Ectodermal cell (in vitro differentiated cells): ENCODE measurements at regions not wholly inside any gene's neighbourhood (a gene's known extent, or its start where the extent isn't known, plus 50 kb on each side); places are given as distances from the start of the nearest gene placed in this dataset.
"Not testable (repeated sequence)": the region's sequence is repeated elsewhere in the genome, so short reads cannot be mapped to it uniquely, and the experiment has no call there.

Source experiments
- H3K27ac ChIP-seq: 2 replicates; pipeline ENCODE4 v1.7.0; 2013; ENCODE audit warnings: mild to moderate bottlenecking, low read depth, low read length; ENCODE audit not compliant: insufficient read depth, poor library complexity, severe bottlenecking
- H3K27me3 ChIP-seq: 2 replicates; pipeline ENCODE4 v1.7.0; 2013; ENCODE audit warnings: mild to moderate bottlenecking, low read length; ENCODE audit not compliant: insufficient read depth, control insufficient read depth, poor library complexity, severe bottlenecking
- H3K36me3 ChIP-seq: one replicate; pipeline ENCODE4 v1.7.0; 2013; ENCODE audit warnings: low read length; ENCODE audit not compliant: control insufficient read depth, insufficient read depth
- H3K4me1 ChIP-seq: one replicate; pipeline ENCODE4 v1.7.0; 2013; ENCODE audit warnings: low read length; ENCODE audit not compliant: control insufficient read depth, insufficient read depth
- H3K4me3 ChIP-seq: 2 replicates; pipeline ENCODE4 v1.7.0; 2013; ENCODE audit warnings: low read depth, low read length, control low read depth; ENCODE audit not compliant: insufficient read depth
- H3K9me3 ChIP-seq: 2 replicates; pipeline ENCODE4 v1.7.0; 2013; ENCODE audit warnings: mild to moderate bottlenecking, low read length, moderate library complexity; ENCODE audit not compliant: control insufficient read depth
- WGBS, 2 experiments: methylation state at CpG; one replicate each; pipeline ENCODE4 v1.1.7; 2013; ENCODE audit warnings: missing lambda C conversion rate in 2 of 2; 5-methylcytosine and 5-hydroxymethylcytosine counted together

GRCh38 chr7:110317541-110318265 is 773.2 kb upstream of the LRRN3 start:
- Histone ChIP-seq H3K27ac (no peak overlapping the region), H3K4me1 (no peaks in the 10 kb centered on the region), H3K27me3 (no peaks in the 10 kb centered on the region), H3K36me3 (no peaks in the 10 kb centered on the region), H3K9me3 (no peaks in the 10 kb centered on the region), H3K4me3 (no peak overlapping the region)
- WGBS, 2 experiments, result 67 to 76% methylated on average over 1 to 2 of the region's 2 CpGs

DNA sequence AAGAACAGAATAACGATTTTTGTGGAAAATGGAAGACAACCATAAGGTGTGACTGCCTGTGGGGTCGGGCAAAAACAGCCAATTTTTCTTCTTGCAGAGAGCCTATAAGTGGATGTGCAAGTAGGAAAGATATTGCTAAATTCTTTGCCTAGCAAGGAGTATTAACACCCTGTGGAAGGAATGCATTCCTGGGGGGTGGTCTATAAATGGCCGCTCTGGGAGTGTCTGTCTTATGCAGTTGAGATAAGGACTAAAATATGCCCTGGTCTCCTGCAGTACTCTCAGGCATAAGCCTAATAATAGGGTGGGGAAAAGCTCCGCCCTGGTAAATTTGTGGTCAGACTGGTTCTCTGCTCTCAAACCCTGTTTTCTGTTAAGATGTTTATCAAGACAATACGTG is 770.6 kb upstream of the LRRN3 start:
- H3K4me1 ChIP-seq, H3K36me3 ChIP-seq, H3K9me3 ChIP-seq, H3K4me3 ChIP-seq, H3K27ac ChIP-seq, H3K27me3 ChIP-seq: not testable (repeated sequence)
- 94 to 95% methylated on average over 5 of the region's 5 CpGs for WGBS, 2 experiments

- no peaks in the 10 kb centered on the region for H3K9me3 ChIP-seq
- no peaks in the 10 kb centered on the region for H3K4me1 ChIP-seq
- H3K4me3 ChIP-seq, result no peak overlapping the region
- H3K36me3 ChIP-seq, result no peaks in the 10 kb centered on the region
- H3K27me3 ChIP-seq, result no peaks in the 10 kb centered on the region
- no peak overlapping the region for H3K27ac ChIP-seq
- WGBS, 2 experiments, result 92 to 93% methylated on average over 2 of the region's 2 CpGs
Measured at GRCh38 chr7:110322796-110323195, 768.1 kb upstream of the LRRN3 start.

DNA sequence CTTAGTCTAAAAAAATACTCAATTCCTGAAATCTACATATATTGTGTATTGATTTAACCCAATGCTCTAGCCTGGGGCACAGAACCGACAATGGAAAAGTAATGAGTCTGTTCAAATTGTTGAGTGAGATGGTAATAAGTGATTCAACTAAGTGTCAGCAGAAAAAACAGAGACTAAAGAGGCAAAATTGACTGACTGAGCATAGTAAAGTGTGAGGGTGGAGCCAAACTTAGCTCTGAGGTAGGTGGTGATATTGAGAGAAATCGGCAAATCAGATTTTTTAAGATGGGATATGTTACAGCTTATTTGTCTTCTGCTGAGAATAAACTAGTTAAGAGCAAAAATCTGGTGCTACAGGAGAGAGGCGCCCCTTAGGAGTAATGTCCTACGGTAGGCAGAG is 764.0 kb upstream of the LRRN3 start:
- WGBS, 2 experiments, result 93 to 94% methylated on average over 4 of the region's 4 CpGs
- H3K4me3 ChIP-seq, result no peak overlapping the region
- H3K27ac ChIP-seq, result no peak overlapping the region
- no peaks in the 10 kb centered on the region for H3K27me3 ChIP-seq
- H3K36me3 ChIP-seq, result no peaks in the 10 kb centered on the region
- H3K4me1 ChIP-seq, result no peaks in the 10 kb centered on the region
- no peaks in the 10 kb centered on the region for H3K9me3 ChIP-seq

DNA sequence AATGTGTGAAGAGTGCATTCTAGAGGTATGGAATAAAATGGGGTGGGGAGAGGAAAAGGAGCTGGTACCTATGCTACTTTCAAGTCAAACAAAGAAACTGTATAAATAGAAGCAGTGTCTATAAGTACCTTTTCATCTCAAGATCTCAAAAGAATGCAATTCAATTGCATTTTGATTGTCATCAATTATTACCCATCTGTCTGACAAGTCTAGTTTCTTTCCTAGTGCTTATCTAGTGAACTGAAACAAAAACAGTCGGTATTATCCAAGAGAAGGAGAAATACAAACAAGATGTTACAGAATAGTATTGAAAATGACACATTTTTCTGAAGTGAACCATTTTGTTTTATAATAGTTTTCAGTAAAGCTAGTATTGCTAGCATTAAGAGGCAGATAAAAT is 754.5 kb upstream of the LRRN3 start:
- WGBS, 2 experiments, result 100% methylated on average over 1 of the region's 1 CpG; no CpG with 5 or more reads in 1 of the 2 experiments
- H3K27me3 ChIP-seq, result no peaks in the 10 kb centered on the region

GRCh38 chr7:110337646-110338045 is 753.3 kb upstream of the LRRN3 start:
- Histone ChIP-seq H3K36me3 (no peaks in the 10 kb centered on the region), H3K4me1 (no peaks in the 10 kb centered on the region), H3K4me3 (no peak overlapping the region), H3K27ac (no peak overlapping the region), H3K27me3 (no peaks in the 10 kb centered on the region), H3K9me3 (no peaks in the 10 kb centered on the region)
- 90 to 97% methylated on average over 3 of the region's 5 CpGs for WGBS, 2 experiments

More for the DNA sequence above, 754.5 kb upstream of the LRRN3 start:
- Histone ChIP-seq H3K4me1 (no peaks in the 10 kb centered on the region), H3K4me3 (no peak overlapping the region), H3K36me3 (no peaks in the 10 kb centered on the region), H3K9me3 (no peaks in the 10 kb centered on the region), H3K27ac (no peak overlapping the region)

DNA sequence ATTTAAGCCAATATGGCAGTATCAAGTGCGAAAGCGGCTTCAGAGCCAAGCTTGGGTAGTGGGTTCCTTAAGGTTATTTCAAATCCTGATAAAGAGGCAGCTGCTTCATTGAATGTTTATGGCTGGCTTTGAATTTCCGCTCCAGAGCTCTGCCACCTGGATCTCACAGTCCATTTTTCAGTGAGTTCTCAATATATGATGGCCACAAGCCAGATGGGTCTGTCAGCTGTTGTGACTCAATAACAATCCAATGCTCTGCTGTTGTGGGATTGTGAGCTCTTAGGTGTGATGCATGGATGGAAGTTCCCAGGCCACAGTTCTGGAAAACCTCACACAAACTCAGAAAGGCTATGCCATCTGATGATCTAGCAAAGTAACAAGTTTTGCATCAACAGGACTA is 743.8 kb upstream of the LRRN3 start:
- 96 to 100% methylated on average over 3 of the region's 3 CpGs for WGBS, 2 experiments
- Histone ChIP-seq H3K4me3 (no peak overlapping the region), H3K27ac (no peak overlapping the region), H3K4me1 (no peaks in the 10 kb centered on the region), H3K9me3 (no peaks in the 10 kb centered on the region), H3K36me3 (no peaks in the 10 kb centered on the region), H3K27me3 (no peaks in the 10 kb centered on the region)

GRCh38 chr7:110356438-110356837 is 734.5 kb upstream of the LRRN3 start:
- 92% methylated on average over 8 of the region's 8 CpGs for WGBS, 2 experiments
- H3K9me3 ChIP-seq, result no peaks in the 10 kb centered on the region
- no peak overlapping the region for H3K27ac ChIP-seq
- no peaks in the 10 kb centered on the region for H3K4me1 ChIP-seq
- no peaks in the 10 kb centered on the region for H3K27me3 ChIP-seq
- no peaks in the 10 kb centered on the region for H3K36me3 ChIP-seq
- H3K4me3 ChIP-seq, result no peak overlapping the region

DNA sequence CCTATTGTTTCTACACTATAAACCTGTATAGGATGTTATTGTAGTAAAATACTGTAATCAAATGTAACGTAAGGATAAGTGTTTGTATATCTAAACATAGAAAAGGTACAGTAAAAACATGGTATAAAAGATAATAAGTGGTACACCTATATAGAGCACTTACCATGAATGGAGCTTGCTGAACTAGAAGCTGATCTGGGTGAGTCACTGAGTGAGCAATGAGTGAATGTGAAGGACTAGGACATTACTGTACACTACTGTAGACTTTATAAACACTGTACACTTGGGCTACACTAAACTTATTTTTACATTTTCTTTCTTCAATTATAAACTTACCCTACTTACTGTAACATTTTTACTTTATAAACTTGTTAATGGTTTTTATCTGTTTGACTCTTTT is 732.9 kb upstream of the LRRN3 start:
- Histone ChIP-seq H3K4me3 (no peak overlapping the region), H3K27ac (no peak overlapping the region), H3K36me3 (no peaks in the 10 kb centered on the region), H3K27me3 (no peaks in the 10 kb centered on the region), H3K4me1 (no peaks in the 10 kb centered on the region), H3K9me3 (no peaks in the 10 kb centered on the region)
- 88 to 100% methylated on average over 1 of the region's 1 CpG for WGBS, 2 experiments

GRCh38 chr7:110371709-110372108 is 719.2 kb upstream of the LRRN3 start:
- Histone ChIP-seq H3K9me3 (no peaks in the 10 kb centered on the region), H3K36me3 (no peaks in the 10 kb centered on the region), H3K27ac (no peak overlapping the region), H3K4me1 (peaks cover 14% of the 10 kb centered on the region), H3K27me3 (no peaks in the 10 kb centered on the region), H3K4me3 (no peak overlapping the region)
- 96 to 100% methylated on average over 1 to 3 of the region's 3 CpGs for WGBS, 2 experiments

DNA sequence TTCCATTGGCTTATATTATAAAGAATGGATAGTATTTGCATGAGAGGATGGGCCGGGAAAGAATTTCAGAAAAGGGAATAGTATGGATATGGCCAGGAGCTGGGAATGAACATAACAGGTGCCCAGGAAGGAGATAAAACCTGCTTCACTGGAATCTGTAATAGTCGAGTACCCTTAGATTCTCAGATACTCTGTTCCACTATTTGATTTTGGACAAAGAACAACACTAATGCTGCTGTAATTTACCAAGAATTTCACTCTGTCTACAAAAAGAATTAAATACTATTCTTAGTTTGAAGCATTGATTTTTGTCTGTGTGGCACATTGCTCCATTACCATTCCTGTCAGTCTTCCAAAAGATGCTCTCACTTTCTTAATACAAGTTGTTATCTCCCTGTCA is 718.2 kb upstream of the LRRN3 start:
- Histone ChIP-seq H3K4me3 (no peak overlapping the region), H3K36me3 (no peaks in the 10 kb centered on the region), H3K9me3 (no peaks in the 10 kb centered on the region), H3K4me1 (peaks cover 14% of the 10 kb centered on the region), H3K27ac (no peak overlapping the region), H3K27me3 (no peaks in the 10 kb centered on the region)
- WGBS, 2 experiments, result 93 to 100% methylated on average over 2 of the region's 2 CpGs
